ENCODE measurements at regions not wholly inside any gene's neighbourhood (a gene's known extent, or its start where the extent isn't known, plus 50 kb on each side); places are given as distances from the start of the nearest gene placed in this dataset.
A peak's percentile ranks its signal among the peaks of the same experiment; 100 is the strongest.

- DNase-seq = peak in 1 of 3 donors; percentile 25
These were observed 52.3 kb upstream of the SNTG2 start for GRCh38 chr2:898319-898718.

- DNase-seq = no peak
These were observed 53.6 kb upstream of the SNTG2 start for GRCh38 chr2:897091-897490.

GRCh38 chr2:893311-893710 lies 57.3 kb upstream of the SNTG2 start:
- DNase-seq = no peak

- no peak for DNase-seq
These were observed 57.8 kb upstream of the SNTG2 start for GRCh38 chr2:892892-893291.

GRCh38 chr2:892401-892800 lies 58.2 kb upstream of the SNTG2 start:
- DNase-seq = no peak

GRCh38 chr2:891734-892133 lies 58.9 kb upstream of the SNTG2 start:
- DNase-seq = no peak

GRCh38 chr2:890791-891190 lies 59.9 kb upstream of the SNTG2 start:
- no peak for DNase-seq

GRCh38 chr2:890214-890613 lies 60.4 kb upstream of the SNTG2 start:
- DNase-seq = no peak

GRCh38 chr2:888906-889566 lies 61.6 kb upstream of the SNTG2 start:
- DNase-seq = no peak

- DNase-seq = no peak
These were observed 62.3 kb upstream of the SNTG2 start for GRCh38 chr2:888211-888801.

GRCh38 chr2:887639-888038 lies 63.0 kb upstream of the SNTG2 start:
- no peak for DNase-seq

GRCh38 chr2:886072-887022 lies 64.3 kb upstream of the SNTG2 start:
- DNase-seq = no peak

- no peak for DNase-seq
These were observed 65.2 kb upstream of the SNTG2 start for GRCh38 chr2:885230-886071.

GRCh38 chr2:883803-884748 lies 66.6 kb upstream of the SNTG2 start:
- DNase-seq = no peak

- no peak for DNase-seq
These were observed 67.3 kb upstream of the SNTG2 start for GRCh38 chr2:883260-883802.

- no peak for DNase-seq
These were observed 69.3 kb upstream of the SNTG2 start for GRCh38 chr2:881204-881918.

GRCh38 chr2:880201-880970 lies 70.3 kb upstream of the SNTG2 start:
- no peak for DNase-seq

GRCh38 chr2:879540-879939 lies 71.1 kb upstream of the SNTG2 start:
- no peak for DNase-seq

GRCh38 chr2:878245-878930 lies 72.3 kb upstream of the SNTG2 start:
- no peak for DNase-seq
